ENCODE measurements at regions not wholly inside any gene's neighbourhood (a gene's known extent, or its start where the extent isn't known, plus 50 kb on each side); places are given as distances from the start of the nearest gene placed in this dataset.

DNA sequence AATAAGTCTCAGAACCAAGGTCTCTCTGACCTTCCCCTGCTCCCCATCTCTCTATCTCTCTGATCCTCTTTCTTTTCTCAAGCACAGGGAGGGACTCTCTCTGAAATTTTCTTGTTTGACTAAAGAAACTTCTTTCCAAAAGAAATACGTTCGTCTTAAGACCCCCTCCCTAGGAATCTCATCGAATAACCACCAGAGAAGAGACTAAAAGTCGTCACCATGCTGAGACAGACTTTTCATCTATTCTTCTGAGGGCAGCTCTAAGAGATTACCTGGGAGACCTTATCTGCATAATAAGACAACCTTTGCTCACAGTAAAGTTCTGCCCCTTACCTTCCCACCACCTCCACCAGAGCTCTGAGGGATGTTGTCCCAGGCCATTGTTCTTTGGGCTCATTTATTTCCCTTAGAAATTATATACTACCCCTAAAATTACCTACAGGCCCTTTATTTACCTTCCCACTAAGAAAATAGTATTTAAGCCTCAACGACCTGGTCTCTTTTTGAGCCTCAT is 133.7 kb upstream of the EEF2KMT start:
- no peak for FAIRE-seq
- no peak overlapping the region for H3K9ac ChIP-seq (ENCODE audit: low read length in 3 of 3)
- intact Hi-C loops (cut with DNase I) = no loop called here

GRCh38 chr16:5228369-5228768 is 130.8 kb upstream of the EEF2KMT start:
- H3K4me1 ChIP-seq (ENCODE audit: control insufficient read depth in 2 of 3, insufficient read depth in 2 of 3, low read depth in 1 of 3, low read length in 3 of 3) = no peaks in the 10 kb centered on the region
- H3K36me3 ChIP-seq (ENCODE audit: control insufficient read depth in 2 of 3, insufficient read depth in 3 of 3, low read length in 3 of 3) = no peaks in the 10 kb centered on the region
- intact Hi-C loops (cut with DNase I) = no loop called here
- TF ChIP-seq, protein P1, sequence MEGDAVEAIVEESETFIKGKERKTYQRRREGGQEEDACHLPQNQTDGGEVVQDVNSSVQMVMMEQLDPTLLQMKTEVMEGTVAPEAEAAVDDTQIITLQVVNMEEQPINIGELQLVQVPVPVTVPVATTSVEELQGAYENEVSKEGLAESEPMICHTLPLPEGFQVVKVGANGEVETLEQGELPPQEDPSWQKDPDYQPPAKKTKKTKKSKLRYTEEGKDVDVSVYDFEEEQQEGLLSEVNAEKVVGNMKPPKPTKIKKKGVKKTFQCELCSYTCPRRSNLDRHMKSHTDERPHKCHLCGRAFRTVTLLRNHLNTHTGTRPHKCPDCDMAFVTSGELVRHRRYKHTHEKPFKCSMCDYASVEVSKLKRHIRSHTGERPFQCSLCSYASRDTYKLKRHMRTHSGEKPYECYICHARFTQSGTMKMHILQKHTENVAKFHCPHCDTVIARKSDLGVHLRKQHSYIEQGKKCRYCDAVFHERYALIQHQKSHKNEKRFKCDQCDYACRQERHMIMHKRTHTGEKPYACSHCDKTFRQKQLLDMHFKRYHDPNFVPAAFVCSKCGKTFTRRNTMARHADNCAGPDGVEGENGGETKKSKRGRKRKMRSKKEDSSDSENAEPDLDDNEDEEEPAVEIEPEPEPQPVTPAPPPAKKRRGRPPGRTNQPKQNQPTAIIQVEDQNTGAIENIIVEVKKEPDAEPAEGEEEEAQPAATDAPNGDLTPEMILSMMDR (IDR thresholded peaks at IDR 0.05; ENCODE audit: borderline replicate concordance, extremely low read depth, insufficient read depth) = no peak
- no peak overlapping the region for H3K27ac ChIP-seq (ENCODE audit: low read depth in 2 of 2, low read length in 2 of 2)
- no peaks in the 10 kb centered on the region for H3K9me3 ChIP-seq (ENCODE audit: control insufficient read depth in 2 of 3, insufficient read depth in 1 of 3, low read length in 3 of 3)
- H3K9ac ChIP-seq (ENCODE audit: low read length in 3 of 3) = no peak overlapping the region
- DNase-seq (peak in 3 of 5 donors; percentile 15 to 28 (median 18)), FAIRE-seq (no peak)
- no peak overlapping the region for H3K4me3 ChIP-seq (ENCODE audit: low read length in 3 of 3)
- H3K27me3 ChIP-seq (ENCODE audit: control insufficient read depth, insufficient read depth, low read length) = no peaks in the 10 kb centered on the region

More for the DNA sequence above, 133.7 kb upstream of the EEF2KMT start:
- no peak overlapping the region for H3K4me3 ChIP-seq (ENCODE audit: low read length in 3 of 3)
- no peak for DNase-seq
- H3K36me3 ChIP-seq (ENCODE audit: control insufficient read depth in 2 of 3, insufficient read depth in 3 of 3, low read length in 3 of 3) = no peaks in the 10 kb centered on the region
- H3K4me1 ChIP-seq (ENCODE audit: control insufficient read depth in 2 of 3, insufficient read depth in 2 of 3, low read depth in 1 of 3, low read length in 3 of 3) = no peaks in the 10 kb centered on the region
- no peaks in the 10 kb centered on the region for H3K27me3 ChIP-seq (ENCODE audit: control insufficient read depth, insufficient read depth, low read length)
- no peak overlapping the region for H3K27ac ChIP-seq (ENCODE audit: low read depth in 2 of 2, low read length in 2 of 2)
- TF ChIP-seq, protein P1 (IDR thresholded peaks at IDR 0.05; ENCODE audit: borderline replicate concordance, extremely low read depth, insufficient read depth) = no peak
- H3K9me3 ChIP-seq (ENCODE audit: control insufficient read depth in 2 of 3, insufficient read depth in 1 of 3, low read length in 3 of 3) = no peaks in the 10 kb centered on the region

- Histone ChIP-seq H3K9me3 (ENCODE audit: control insufficient read depth in 2 of 3, insufficient read depth in 1 of 3, low read length in 3 of 3) (no peaks in the 10 kb centered on the region), H3K27ac (ENCODE audit: low read depth in 2 of 2, low read length in 2 of 2) (no peak overlapping the region), H3K36me3 (ENCODE audit: control insufficient read depth in 2 of 3, insufficient read depth in 3 of 3, low read length in 3 of 3) (no peaks in the 10 kb centered on the region), H3K4me3 (ENCODE audit: low read length in 3 of 3) (no peak overlapping the region), H3K4me1 (ENCODE audit: control insufficient read depth in 2 of 3, insufficient read depth in 2 of 3, low read depth in 1 of 3, low read length in 3 of 3) (no peaks in the 10 kb centered on the region), H3K9ac (ENCODE audit: low read length in 3 of 3) (no peak overlapping the region), H3K27me3 (ENCODE audit: control insufficient read depth, insufficient read depth, low read length) (no peaks in the 10 kb centered on the region)
- no peak for FAIRE-seq
- intact Hi-C loops (cut with DNase I) = no loop called here
- DNase-seq = no peak
- TF ChIP-seq, protein P1 (IDR thresholded peaks at IDR 0.05; ENCODE audit: borderline replicate concordance, extremely low read depth, insufficient read depth) = no peak
Observed at GRCh38 chr16:5225931-5226655, 128.5 kb upstream of the EEF2KMT start.
